Smooth muscle cell (in vitro differentiated cells): ENCODE measurements at regions not wholly inside any gene's neighbourhood (a gene's known extent, or its start where the extent isn't known, plus 50 kb on each side); places are given as distances from the start of the nearest gene placed in this dataset.

Source experiments
- DNase-seq: peaks from one replicate; lab custom pipeline; 2025; ENCODE audit not compliant: unreplicated experiment; lab: John Stamatoyannopoulos, UW
- H2AFZ ChIP-seq: fragments of 200-600 bp; sonication (generic); 2 replicates; pipeline ENCODE4 v1.6.0; 2016; ENCODE audit warnings: antibody characterized with exemption, low read depth, mild to moderate bottlenecking
- H3F3A ChIP-seq: fragments of 200-600 bp; sonication (generic); 2 replicates; pipeline ENCODE4 v1.6.0; 2017; ENCODE audit warnings: antibody characterized with exemption, low read depth
- H3K27ac ChIP-seq: fragments of 200-600 bp; sonication (generic); 2 replicates; pipeline ENCODE4 v1.5.1; 2016; ENCODE audit warnings: low read depth, mild to moderate bottlenecking
- H3K27me3 ChIP-seq: fragments of 200-600 bp; sonication (generic); 2 replicates; pipeline ENCODE4 v1.6.1; 2016; ENCODE audit warnings: low read depth, mild to moderate bottlenecking
- H3K36me3 ChIP-seq: fragments of 200-600 bp; sonication (generic); 2 replicates; pipeline ENCODE4 v1.5.1; 2016; ENCODE audit warnings: low read depth
- H3K4me1 ChIP-seq: fragments of 200-600 bp; sonication (generic); 2 replicates; pipeline ENCODE4 v1.5.1; 2016; ENCODE audit warnings: low read depth
- H3K4me2 ChIP-seq: fragments of 200-600 bp; sonication (generic); 2 replicates; pipeline ENCODE4 v1.6.0; 2016; ENCODE audit warnings: mild to moderate bottlenecking
- H3K4me3 ChIP-seq: fragments of 200-600 bp; sonication (generic); 2 replicates; pipeline ENCODE4 v1.5.1; 2016; ENCODE audit warnings: mild to moderate bottlenecking
- H3K79me2 ChIP-seq: fragments of 200-600 bp; sonication (generic); 2 replicates; pipeline ENCODE4 v1.6.0; 2016; ENCODE audit warnings: low read depth, mild to moderate bottlenecking
- H3K9ac ChIP-seq: fragments of 200-600 bp; sonication (generic); 2 replicates; pipeline ENCODE4 v1.6.0; 2016; ENCODE audit warnings: low read depth
- H3K9me3 ChIP-seq: fragments of 200-600 bp; sonication (generic); replicated peaks from 2 replicates; pipeline ENCODE4 v1.5.1; 2016; ENCODE audit warnings: low read depth
- H4K20me1 ChIP-seq: fragments of 200-600 bp; sonication (generic); 2 replicates; pipeline ENCODE4 v1.6.0; 2016; ENCODE audit warnings: low read depth
- CTCF ChIP-seq: fragments of 200-600 bp; sonication (generic); IDR thresholded peaks from 2 replicates; pipeline ENCODE4 v1.5.1; 2017; ENCODE audit warnings: borderline replicate concordance, mild to moderate bottlenecking, antibody characterized with exemption; ENCODE audit not compliant: insufficient read depth, poor library complexity, severe bottlenecking
- WGBS: methylation state at CpG from one replicate; pipeline ENCODE4 v1.1.7; 2016; ENCODE audit warnings: low lambda C conversion rate; 5-methylcytosine and 5-hydroxymethylcytosine counted together

DNA sequence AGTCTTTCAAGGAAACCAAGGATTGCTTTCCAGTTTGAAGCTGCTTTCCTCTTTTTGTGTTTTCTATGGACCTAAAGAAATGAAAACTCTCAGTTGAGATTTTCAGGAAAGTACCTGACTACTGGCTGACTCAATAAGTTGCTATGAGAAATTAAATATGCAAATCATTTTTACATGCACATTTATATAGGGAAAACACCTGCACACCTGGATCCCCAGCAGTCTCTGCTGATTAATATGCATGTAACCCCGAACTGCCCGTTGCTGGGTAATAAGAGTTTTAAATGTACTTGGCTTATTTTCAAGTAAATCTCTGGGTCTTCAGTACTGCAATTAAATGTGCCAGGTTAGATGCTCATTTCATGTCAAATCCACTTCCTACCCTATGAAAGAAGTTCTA is 77.2 kb downstream of the KBTBD8 start:
- Histone ChIP-seq H3K9me3 (no peaks in the 10 kb centered on the region), H3F3A (no peaks in the 10 kb centered on the region), H3K27ac (no peak overlapping the region), H3K9ac (no peak overlapping the region), H4K20me1 (no peaks in the 10 kb centered on the region), H3K79me2 (no peaks in the 10 kb centered on the region), H3K4me3 (no peak overlapping the region), H2AFZ (no peak overlapping the region), H3K4me1 (no peaks in the 10 kb centered on the region), H3K27me3 (no peaks in the 10 kb centered on the region), H3K4me2 (no peak overlapping the region), H3K36me3 (no peaks in the 10 kb centered on the region)
- WGBS: 95% methylated on average over 2 of the region's 2 CpGs
- no peak for TF ChIP-seq CTCF
- no peak for DNase-seq

GRCh38 chr3:67076607-67077006 is 78.5 kb downstream of the KBTBD8 start:
- no peaks in the 10 kb centered on the region for H4K20me1 ChIP-seq
- 80% methylated on average over 2 of the region's 2 CpGs for WGBS
- no peaks in the 10 kb centered on the region for H3K36me3 ChIP-seq
- no peak overlapping the region for H3K4me3 ChIP-seq
- H2AFZ ChIP-seq: no peak overlapping the region
- no peaks in the 10 kb centered on the region for H3K79me2 ChIP-seq
- H3K4me1 ChIP-seq: no peaks in the 10 kb centered on the region
- TF ChIP-seq CTCF: no peak
- no peak for DNase-seq
- no peaks in the 10 kb centered on the region for H3F3A ChIP-seq
- H3K4me2 ChIP-seq: no peak overlapping the region
- H3K27me3 ChIP-seq: no peaks in the 10 kb centered on the region
- no peak overlapping the region for H3K9ac ChIP-seq
- no peak overlapping the region for H3K27ac ChIP-seq
- no peaks in the 10 kb centered on the region for H3K9me3 ChIP-seq

GRCh38 chr3:67077656-67078055 is 79.5 kb downstream of the KBTBD8 start:
- Histone ChIP-seq H3K9me3 (no peaks in the 10 kb centered on the region), H3F3A (no peaks in the 10 kb centered on the region), H3K36me3 (no peaks in the 10 kb centered on the region), H3K4me1 (no peaks in the 10 kb centered on the region), H3K4me3 (no peak overlapping the region), H3K9ac (no peak overlapping the region), H4K20me1 (no peaks in the 10 kb centered on the region), H3K4me2 (no peak overlapping the region), H3K27ac (no peak overlapping the region), H3K79me2 (no peaks in the 10 kb centered on the region), H3K27me3 (no peaks in the 10 kb centered on the region), H2AFZ (no peak overlapping the region)
- DNase-seq: no peak
- no peak for TF ChIP-seq CTCF

GRCh38 chr3:67082533-67083024 is 84.5 kb downstream of the KBTBD8 start:
- DNase-seq: no peak
- Histone ChIP-seq H3K4me2 (no peak overlapping the region), H3K79me2 (no peaks in the 10 kb centered on the region), H3K9ac (no peak overlapping the region), H3F3A (no peaks in the 10 kb centered on the region), H3K9me3 (no peaks in the 10 kb centered on the region), H3K36me3 (no peaks in the 10 kb centered on the region), H2AFZ (no peak overlapping the region), H3K27me3 (no peaks in the 10 kb centered on the region), H3K4me1 (no peaks in the 10 kb centered on the region), H4K20me1 (no peaks in the 10 kb centered on the region), H3K27ac (no peak overlapping the region), H3K4me3 (no peak overlapping the region)
- WGBS: 98% methylated on average over 4 of the region's 4 CpGs
- TF ChIP-seq CTCF: no peak
